ENCODE measurements at regions not wholly inside any gene's neighbourhood (a gene's known extent, or its start where the extent isn't known, plus 50 kb on each side); places are given as distances from the start of the nearest gene placed in this dataset.

DNA sequence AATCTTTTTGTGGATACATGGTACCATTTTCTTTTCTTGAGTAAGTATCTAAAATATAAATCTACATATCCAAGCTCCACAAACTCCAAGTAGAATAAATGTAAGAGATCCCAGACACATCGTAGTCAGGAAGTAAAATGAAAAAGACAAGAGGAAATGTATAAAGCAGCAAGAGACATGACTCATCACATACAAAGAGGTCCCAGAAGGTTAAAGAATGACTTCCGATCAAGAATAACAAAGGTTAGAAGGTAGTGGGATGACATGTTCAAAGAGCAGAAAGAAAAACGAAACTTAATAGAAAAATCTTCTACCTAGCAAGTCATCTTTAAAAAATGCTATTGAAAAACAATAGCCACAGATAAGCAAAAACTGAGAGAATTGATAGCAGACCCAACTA, 705.8 kb downstream of the NR2F2 start:
- Histone ChIP-seq H3K4me1 (ENCODE audit: control insufficient read depth in 1 of 2, insufficient read depth in 2 of 2, low read length in 2 of 2) (no peaks in the 10 kb centered on the region), H3K4me3 (ENCODE audit: low read depth in 1 of 2, low read length in 2 of 2) (no peak overlapping the region), H3K27me3 (ENCODE audit: low read depth, low read length) (no peaks in the 10 kb centered on the region), H3K36me3 (ENCODE audit: control insufficient read depth in 1 of 2, insufficient read depth in 2 of 2, low read length in 2 of 2) (no peaks in the 10 kb centered on the region), H3K27ac (ENCODE audit: low read length) (no peak overlapping the region), H3K9me3 (ENCODE audit: control insufficient read depth in 1 of 2, low read length in 2 of 2) (peaks cover 0 to 3% of the 10 kb centered on the region in 2 donors)

DNA sequence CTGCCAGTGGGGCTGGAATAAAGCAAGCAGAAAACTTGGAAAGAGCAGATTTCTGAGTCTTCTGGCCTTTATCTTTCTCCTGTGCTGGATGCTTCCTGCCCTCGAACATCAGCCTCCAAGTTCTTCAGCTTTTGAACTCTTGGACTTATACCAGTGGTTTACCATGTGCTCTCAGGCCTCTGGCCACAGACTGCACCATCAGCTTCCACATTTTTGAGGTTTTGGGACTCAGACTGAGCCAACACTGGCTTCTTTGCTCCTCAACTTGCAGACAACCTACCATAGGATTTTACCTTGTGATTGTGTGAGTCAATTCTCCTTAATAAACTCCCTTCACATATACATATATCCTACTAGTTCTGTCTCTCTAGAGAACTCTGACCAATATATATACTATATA, 706.6 kb downstream of the NR2F2 start:
- no peaks in the 10 kb centered on the region for H3K4me1 ChIP-seq (ENCODE audit: control insufficient read depth in 1 of 2, insufficient read depth in 2 of 2, low read length in 2 of 2)
- no peaks in the 10 kb centered on the region for H3K9me3 ChIP-seq (ENCODE audit: control insufficient read depth in 1 of 2, low read length in 2 of 2)
- no peak overlapping the region for H3K27ac ChIP-seq (ENCODE audit: low read length)
- no peaks in the 10 kb centered on the region for H3K27me3 ChIP-seq (ENCODE audit: low read depth, low read length)
- no peak overlapping the region for H3K4me3 ChIP-seq (ENCODE audit: low read depth in 1 of 2, low read length in 2 of 2)
- no peaks in the 10 kb centered on the region for H3K36me3 ChIP-seq (ENCODE audit: control insufficient read depth in 1 of 2, insufficient read depth in 2 of 2, low read length in 2 of 2)

DNA sequence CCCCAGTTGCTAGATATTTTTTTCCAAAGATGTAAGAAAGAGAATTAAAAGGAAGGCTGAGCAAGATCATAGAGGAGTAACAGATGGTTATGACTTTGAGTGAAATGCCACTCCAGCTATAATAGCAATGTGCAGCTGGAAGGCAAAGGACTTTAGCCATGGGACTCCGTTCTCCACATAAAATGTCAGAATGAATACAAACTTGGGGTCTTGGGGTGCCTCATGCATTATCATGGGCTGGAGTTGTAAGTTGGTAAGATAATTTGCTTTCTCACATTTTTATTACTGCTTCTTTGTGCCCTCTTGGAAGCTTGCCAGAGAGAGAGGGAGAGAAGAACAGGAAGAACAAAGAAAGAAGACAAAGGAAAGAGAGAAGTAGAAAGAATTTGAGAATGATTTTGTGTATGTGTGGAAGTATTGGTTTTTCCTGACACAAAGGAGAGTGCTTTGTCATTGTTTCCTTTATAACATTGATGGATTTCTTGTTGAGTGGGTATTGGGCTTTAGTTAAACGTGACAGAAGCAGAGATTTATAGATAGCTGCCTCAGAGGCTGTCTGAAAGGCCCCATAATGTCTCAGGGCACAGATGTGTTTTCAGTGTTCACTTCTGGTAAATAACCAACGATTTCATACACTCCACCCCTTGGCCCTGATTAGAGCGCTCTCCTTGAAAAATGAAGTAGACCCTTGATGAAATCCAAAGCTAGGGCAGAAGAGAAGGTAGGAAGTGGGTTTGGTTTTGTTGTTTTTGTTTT, 715.3 kb downstream of the NR2F2 start:
- Histone ChIP-seq H3K27me3 (ENCODE audit: low read depth, low read length) (no peaks in the 10 kb centered on the region), H3K4me3 (ENCODE audit: low read depth in 1 of 2, low read length in 2 of 2) (no peak overlapping the region), H3K9me3 (ENCODE audit: control insufficient read depth in 1 of 2, low read length in 2 of 2) (no peaks in the 10 kb centered on the region), H3K4me1 (ENCODE audit: control insufficient read depth in 1 of 2, insufficient read depth in 2 of 2, low read length in 2 of 2) (no peaks in the 10 kb centered on the region), H3K36me3 (ENCODE audit: control insufficient read depth in 1 of 2, insufficient read depth in 2 of 2, low read length in 2 of 2) (no peaks in the 10 kb centered on the region), H3K27ac (ENCODE audit: low read length) (no peak overlapping the region)

DNA sequence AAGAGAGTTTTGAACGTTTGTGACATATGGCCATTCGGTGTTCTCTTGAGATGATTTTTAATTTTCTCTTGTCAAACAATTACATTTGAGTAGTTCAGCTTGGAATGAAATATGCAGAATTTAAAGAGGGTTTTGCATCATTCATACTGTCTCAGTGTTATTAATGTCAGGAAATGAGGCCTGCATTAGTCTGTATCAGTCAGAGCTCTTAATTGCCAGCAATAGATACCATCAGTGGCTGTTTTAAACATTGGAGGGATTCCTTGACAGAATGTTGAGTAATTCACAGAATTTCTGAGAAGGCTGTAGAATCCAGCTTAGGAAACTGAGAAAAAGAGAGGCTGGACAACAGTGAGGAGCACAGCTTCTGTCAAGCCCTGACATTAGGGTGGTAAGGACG, 722.0 kb downstream of the NR2F2 start:
- Histone ChIP-seq H3K27me3 (ENCODE audit: low read depth, low read length) (no peaks in the 10 kb centered on the region), H3K9me3 (ENCODE audit: control insufficient read depth in 1 of 2, low read length in 2 of 2) (peaks cover 0 to 4% of the 10 kb centered on the region in 2 donors), H3K36me3 (ENCODE audit: control insufficient read depth in 1 of 2, insufficient read depth in 2 of 2, low read length in 2 of 2) (no peaks in the 10 kb centered on the region), H3K27ac (ENCODE audit: low read length) (no peak overlapping the region), H3K4me1 (ENCODE audit: control insufficient read depth in 1 of 2, insufficient read depth in 2 of 2, low read length in 2 of 2) (no peaks in the 10 kb centered on the region), H3K4me3 (ENCODE audit: low read depth in 1 of 2, low read length in 2 of 2) (no peak overlapping the region)

DNA sequence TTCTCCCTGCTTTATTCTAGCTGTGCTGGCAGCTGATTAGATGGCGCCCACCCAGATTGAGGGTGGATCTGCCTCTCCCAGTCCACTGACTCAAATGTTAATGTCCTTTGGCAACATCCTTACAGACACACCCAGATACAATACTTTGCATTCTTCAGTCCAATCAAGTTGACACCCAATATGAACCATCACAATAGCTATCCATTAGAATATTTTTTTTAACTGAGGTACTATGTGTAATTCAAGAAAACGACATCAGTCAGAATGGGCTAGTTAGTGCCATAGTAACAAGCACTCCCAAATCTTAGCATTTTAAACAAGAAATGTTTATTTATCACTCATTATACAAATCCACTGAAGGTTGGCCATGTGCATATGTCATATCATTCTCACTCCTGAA, 723.1 kb downstream of the NR2F2 start:
- no peaks in the 10 kb centered on the region for H3K36me3 ChIP-seq (ENCODE audit: control insufficient read depth in 1 of 2, insufficient read depth in 2 of 2, low read length in 2 of 2)
- H3K4me1 ChIP-seq (ENCODE audit: control insufficient read depth in 1 of 2, insufficient read depth in 2 of 2, low read length in 2 of 2): no peaks in the 10 kb centered on the region
- no peaks in the 10 kb centered on the region for H3K27me3 ChIP-seq (ENCODE audit: low read depth, low read length)
- H3K4me3 ChIP-seq (ENCODE audit: low read depth in 1 of 2, low read length in 2 of 2): no peak overlapping the region
- peaks cover 0 to 4% of the 10 kb centered on the region in 2 donors for H3K9me3 ChIP-seq (ENCODE audit: control insufficient read depth in 1 of 2, low read length in 2 of 2)
- H3K27ac ChIP-seq (ENCODE audit: low read length): no peak overlapping the region

DNA sequence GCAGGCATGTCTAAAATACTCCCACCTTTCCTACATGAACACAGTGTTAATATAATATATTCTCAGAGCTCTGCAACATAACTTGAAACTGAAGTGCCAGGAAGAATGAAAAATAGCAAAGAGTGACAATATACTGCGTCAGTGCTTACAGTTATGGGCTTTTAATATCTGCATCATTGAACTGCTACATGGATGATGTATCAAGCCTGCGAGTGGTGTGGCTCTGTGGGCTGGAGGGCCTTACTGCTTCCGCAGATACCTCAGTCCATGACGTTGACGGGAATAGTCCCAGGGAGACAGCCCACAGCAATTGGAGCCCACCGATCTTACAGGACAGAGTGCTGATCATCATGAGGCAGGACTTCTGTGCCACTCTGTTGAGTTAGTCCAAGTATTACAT, 727.0 kb downstream of the NR2F2 start:
- Histone ChIP-seq H3K4me3 (ENCODE audit: low read depth in 1 of 2, low read length in 2 of 2) (no peak overlapping the region), H3K36me3 (ENCODE audit: control insufficient read depth in 1 of 2, insufficient read depth in 2 of 2, low read length in 2 of 2) (no peaks in the 10 kb centered on the region), H3K9me3 (ENCODE audit: control insufficient read depth in 1 of 2, low read length in 2 of 2) (no peaks in the 10 kb centered on the region), H3K27ac (ENCODE audit: low read length) (no peak overlapping the region), H3K27me3 (ENCODE audit: low read depth, low read length) (no peaks in the 10 kb centered on the region), H3K4me1 (ENCODE audit: control insufficient read depth in 1 of 2, insufficient read depth in 2 of 2, low read length in 2 of 2) (no peaks in the 10 kb centered on the region)

DNA sequence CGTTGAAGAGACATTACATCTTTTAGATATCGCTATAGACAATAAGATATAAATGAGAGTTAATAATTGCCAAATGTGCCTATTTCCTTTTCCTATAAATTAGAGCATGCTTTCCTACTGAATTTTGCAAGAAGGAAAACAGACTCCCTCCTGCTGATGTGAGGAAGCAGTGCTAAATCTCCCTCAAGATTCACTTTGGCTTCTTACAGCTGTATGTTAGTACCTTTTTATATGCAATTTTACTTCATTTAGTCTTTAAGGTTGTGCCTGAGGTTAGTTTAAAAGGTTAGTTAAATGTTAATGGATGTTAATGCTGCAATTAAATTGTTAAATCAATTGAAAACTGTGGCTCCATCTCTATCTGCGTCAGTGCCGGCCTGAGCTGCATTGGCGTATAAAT, 728.8 kb downstream of the NR2F2 start:
- H3K27ac ChIP-seq (ENCODE audit: low read length): no peak overlapping the region
- H3K4me3 ChIP-seq (ENCODE audit: low read depth in 1 of 2, low read length in 2 of 2): no peak overlapping the region
- no peaks in the 10 kb centered on the region for H3K4me1 ChIP-seq (ENCODE audit: control insufficient read depth in 1 of 2, insufficient read depth in 2 of 2, low read length in 2 of 2)
- no peaks in the 10 kb centered on the region for H3K9me3 ChIP-seq (ENCODE audit: control insufficient read depth in 1 of 2, low read length in 2 of 2)
- H3K27me3 ChIP-seq (ENCODE audit: low read depth, low read length): no peaks in the 10 kb centered on the region
- no peaks in the 10 kb centered on the region for H3K36me3 ChIP-seq (ENCODE audit: control insufficient read depth in 1 of 2, insufficient read depth in 2 of 2, low read length in 2 of 2)

DNA sequence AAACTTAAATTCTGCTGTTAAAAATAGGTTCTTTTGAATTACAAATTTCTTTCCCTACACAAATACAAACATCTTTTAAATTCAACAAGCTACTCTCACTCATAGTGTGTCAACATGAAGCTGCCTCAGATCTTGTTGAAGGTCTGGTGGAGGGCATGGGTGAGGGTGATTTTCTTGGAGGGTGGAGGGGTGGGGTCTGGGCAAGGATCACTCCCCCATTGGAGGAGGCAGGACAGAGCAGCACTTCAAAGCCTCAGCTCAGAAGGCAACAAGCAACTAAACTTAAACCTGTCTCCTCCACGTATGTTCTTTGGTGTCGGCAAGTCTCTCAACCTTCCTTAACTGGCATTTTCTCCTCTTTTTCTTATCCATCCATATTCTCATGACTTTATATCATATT, 730.9 kb downstream of the NR2F2 start:
- Histone ChIP-seq H3K27ac (ENCODE audit: low read length) (no peak overlapping the region), H3K27me3 (ENCODE audit: low read depth, low read length) (no peaks in the 10 kb centered on the region), H3K36me3 (ENCODE audit: control insufficient read depth in 1 of 2, insufficient read depth in 2 of 2, low read length in 2 of 2) (no peaks in the 10 kb centered on the region), H3K9me3 (ENCODE audit: control insufficient read depth in 1 of 2, low read length in 2 of 2) (no peaks in the 10 kb centered on the region), H3K4me1 (ENCODE audit: control insufficient read depth in 1 of 2, insufficient read depth in 2 of 2, low read length in 2 of 2) (no peaks in the 10 kb centered on the region), H3K4me3 (ENCODE audit: low read depth in 1 of 2, low read length in 2 of 2) (no peak overlapping the region)

DNA sequence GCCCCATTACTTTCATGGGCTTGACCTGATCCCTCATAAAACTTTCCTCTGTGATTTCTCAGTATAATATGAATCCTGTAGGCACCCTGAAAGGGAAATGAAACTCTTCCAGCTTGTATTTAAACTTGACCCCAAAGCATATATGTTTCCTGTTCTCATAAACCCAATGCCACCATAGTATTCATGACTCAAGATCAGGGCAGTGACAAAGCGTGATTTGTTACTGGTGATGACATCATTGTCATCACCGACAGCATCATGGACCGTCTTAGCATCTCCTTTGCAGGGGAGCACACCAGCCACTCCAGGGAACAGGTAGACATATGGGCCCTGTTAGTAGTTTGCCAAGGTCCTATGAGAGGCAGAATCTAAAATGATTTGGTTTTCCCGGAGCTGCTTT, 741.2 kb downstream of the NR2F2 start:
- H3K9me3 ChIP-seq (ENCODE audit: control insufficient read depth in 1 of 2, low read length in 2 of 2): peaks cover 0 to 3% of the 10 kb centered on the region in 2 donors
- H3K36me3 ChIP-seq (ENCODE audit: control insufficient read depth in 1 of 2, insufficient read depth in 2 of 2, low read length in 2 of 2): no peaks in the 10 kb centered on the region
- H3K27ac ChIP-seq (ENCODE audit: low read length): no peak overlapping the region
- H3K4me3 ChIP-seq (ENCODE audit: low read depth in 1 of 2, low read length in 2 of 2): no peak overlapping the region
- H3K27me3 ChIP-seq (ENCODE audit: low read depth, low read length): no peaks in the 10 kb centered on the region
- no peaks in the 10 kb centered on the region for H3K4me1 ChIP-seq (ENCODE audit: control insufficient read depth in 1 of 2, insufficient read depth in 2 of 2, low read length in 2 of 2)

DNA sequence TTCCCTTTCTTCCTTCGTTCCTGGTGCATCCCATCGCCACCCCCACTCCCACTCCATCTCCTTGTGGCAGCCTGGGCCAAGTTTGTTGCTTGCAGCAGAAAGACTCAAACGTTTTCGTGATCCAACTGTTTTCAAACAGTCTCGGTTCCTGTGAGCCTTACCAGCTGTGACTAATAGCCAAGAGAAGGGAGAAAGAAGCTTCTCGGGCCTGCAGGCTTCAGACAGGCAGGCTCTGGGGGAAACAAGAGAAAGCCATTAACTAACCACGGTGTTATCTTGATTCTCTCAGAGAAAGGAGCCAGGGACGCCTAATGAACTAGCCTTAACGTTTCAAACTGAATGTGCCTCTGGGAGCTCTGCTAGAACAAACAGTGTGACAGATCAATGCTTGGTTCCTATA, 742.0 kb downstream of the NR2F2 start:
- no peaks in the 10 kb centered on the region for H3K4me1 ChIP-seq (ENCODE audit: control insufficient read depth in 1 of 2, insufficient read depth in 2 of 2, low read length in 2 of 2)
- H3K27ac ChIP-seq (ENCODE audit: low read length): no peak overlapping the region
- no peak overlapping the region for H3K4me3 ChIP-seq (ENCODE audit: low read depth in 1 of 2, low read length in 2 of 2)
- no peaks in the 10 kb centered on the region for H3K27me3 ChIP-seq (ENCODE audit: low read depth, low read length)
- peaks cover 0 to 3% of the 10 kb centered on the region in 2 donors for H3K9me3 ChIP-seq (ENCODE audit: control insufficient read depth in 1 of 2, low read length in 2 of 2)
- H3K36me3 ChIP-seq (ENCODE audit: control insufficient read depth in 1 of 2, insufficient read depth in 2 of 2, low read length in 2 of 2): no peaks in the 10 kb centered on the region

DNA sequence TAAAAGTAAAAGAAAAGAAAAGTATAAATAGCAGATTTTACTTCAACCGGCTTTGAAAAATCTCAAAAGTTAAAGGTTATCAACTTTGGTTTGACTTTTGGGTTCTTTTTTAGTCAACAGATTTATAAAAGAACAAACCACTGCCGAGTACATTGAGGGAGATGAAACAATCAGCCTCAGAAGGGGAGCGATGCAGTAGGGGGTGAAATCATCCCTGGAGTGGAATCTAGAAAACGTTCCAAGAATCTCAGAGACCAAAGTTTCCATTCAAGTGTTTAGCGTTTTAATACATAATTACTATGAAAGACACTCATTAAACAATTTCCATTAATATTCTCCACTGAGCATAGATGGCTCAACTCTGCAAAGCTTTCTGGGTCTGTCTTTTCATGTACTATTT, 745.5 kb downstream of the NR2F2 start:
- Histone ChIP-seq H3K27ac (ENCODE audit: low read length) (no peak overlapping the region), H3K4me1 (ENCODE audit: control insufficient read depth in 1 of 2, insufficient read depth in 2 of 2, low read length in 2 of 2) (no peaks in the 10 kb centered on the region), H3K36me3 (ENCODE audit: control insufficient read depth in 1 of 2, insufficient read depth in 2 of 2, low read length in 2 of 2) (no peaks in the 10 kb centered on the region), H3K4me3 (ENCODE audit: low read depth in 1 of 2, low read length in 2 of 2) (no peak overlapping the region), H3K27me3 (ENCODE audit: low read depth, low read length) (no peaks in the 10 kb centered on the region), H3K9me3 (ENCODE audit: control insufficient read depth in 1 of 2, low read length in 2 of 2) (peaks cover 0 to 3% of the 10 kb centered on the region in 2 donors)

DNA sequence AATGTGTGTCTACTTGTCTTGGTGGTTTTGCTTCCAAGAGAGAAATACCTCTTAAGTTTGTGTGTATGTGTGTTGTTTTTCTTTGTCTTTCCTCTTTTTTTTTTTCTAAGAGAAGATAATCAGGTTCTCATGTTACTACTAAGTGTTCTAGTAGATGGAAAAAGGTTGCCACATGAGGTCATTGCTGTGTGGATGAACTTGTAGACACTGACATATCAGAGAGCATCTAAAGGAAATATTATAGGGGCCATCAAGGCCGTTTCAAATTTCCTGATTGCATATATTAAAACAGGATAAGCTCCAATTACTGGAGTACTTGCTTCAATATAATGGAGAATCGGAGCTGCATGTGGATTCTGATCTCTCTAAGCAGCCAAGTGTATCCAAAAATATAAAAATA, 747.5 kb downstream of the NR2F2 start:
- Histone ChIP-seq H3K9me3 (ENCODE audit: control insufficient read depth in 1 of 2, low read length in 2 of 2) (peaks cover 0 to 3% of the 10 kb centered on the region in 2 donors), H3K27me3 (ENCODE audit: low read depth, low read length) (no peaks in the 10 kb centered on the region), H3K27ac (ENCODE audit: low read length) (no peak overlapping the region), H3K4me3 (ENCODE audit: low read depth in 1 of 2, low read length in 2 of 2) (no peak overlapping the region), H3K36me3 (ENCODE audit: control insufficient read depth in 1 of 2, insufficient read depth in 2 of 2, low read length in 2 of 2) (no peaks in the 10 kb centered on the region), H3K4me1 (ENCODE audit: control insufficient read depth in 1 of 2, insufficient read depth in 2 of 2, low read length in 2 of 2) (no peaks in the 10 kb centered on the region)
